AG09319 (cell line): ENCODE measurements at regions not wholly inside any gene's neighbourhood (a gene's known extent, or its start where the extent isn't known, plus 50 kb on each side); places are given as distances from the start of the nearest gene placed in this dataset.

Experiments used
- DNase-seq: peaks from one replicate; pipeline ENCODE4 v3.0.0-alpha.2; 2010; ENCODE audit warnings: low read depth; ENCODE audit errors: extremely low read depth
- TF ChIP-seq, protein P1 (sequence below): IDR thresholded peaks from 2 replicates; pipeline ENCODE4 v1.5.1; 2011; ENCODE audit warnings: low read depth, mild to moderate bottlenecking, inconsistent platforms, low read length, moderate library complexity

DNA sequence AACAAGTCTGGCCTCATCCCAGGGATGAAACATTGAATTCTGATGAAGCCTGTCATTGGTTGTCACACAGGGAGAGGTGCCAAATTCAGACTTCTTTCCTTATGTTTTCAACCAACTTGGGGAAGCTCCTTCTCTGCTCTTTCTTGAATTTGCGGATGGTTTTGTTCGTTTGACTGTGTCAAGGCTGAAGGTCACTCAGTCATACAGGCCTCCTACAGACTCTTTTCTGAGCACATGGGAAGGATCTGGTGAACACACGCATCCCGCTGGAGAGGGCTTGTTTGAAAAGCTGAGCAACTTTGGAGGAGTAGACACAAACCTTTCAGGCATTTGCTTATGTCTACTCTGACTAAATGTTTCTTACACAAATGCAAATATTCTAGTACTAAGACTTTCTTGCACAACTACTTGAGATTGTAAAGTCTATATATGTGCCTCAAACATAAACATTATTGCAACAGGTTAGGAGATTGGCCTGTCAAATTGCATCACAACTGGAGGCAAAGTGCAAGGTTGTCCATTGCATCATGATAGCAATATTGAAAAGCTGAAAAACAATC lies 151.5 kb upstream of the NR3C1 start:
- no peak for DNase-seq
- TF ChIP-seq, protein P1, sequence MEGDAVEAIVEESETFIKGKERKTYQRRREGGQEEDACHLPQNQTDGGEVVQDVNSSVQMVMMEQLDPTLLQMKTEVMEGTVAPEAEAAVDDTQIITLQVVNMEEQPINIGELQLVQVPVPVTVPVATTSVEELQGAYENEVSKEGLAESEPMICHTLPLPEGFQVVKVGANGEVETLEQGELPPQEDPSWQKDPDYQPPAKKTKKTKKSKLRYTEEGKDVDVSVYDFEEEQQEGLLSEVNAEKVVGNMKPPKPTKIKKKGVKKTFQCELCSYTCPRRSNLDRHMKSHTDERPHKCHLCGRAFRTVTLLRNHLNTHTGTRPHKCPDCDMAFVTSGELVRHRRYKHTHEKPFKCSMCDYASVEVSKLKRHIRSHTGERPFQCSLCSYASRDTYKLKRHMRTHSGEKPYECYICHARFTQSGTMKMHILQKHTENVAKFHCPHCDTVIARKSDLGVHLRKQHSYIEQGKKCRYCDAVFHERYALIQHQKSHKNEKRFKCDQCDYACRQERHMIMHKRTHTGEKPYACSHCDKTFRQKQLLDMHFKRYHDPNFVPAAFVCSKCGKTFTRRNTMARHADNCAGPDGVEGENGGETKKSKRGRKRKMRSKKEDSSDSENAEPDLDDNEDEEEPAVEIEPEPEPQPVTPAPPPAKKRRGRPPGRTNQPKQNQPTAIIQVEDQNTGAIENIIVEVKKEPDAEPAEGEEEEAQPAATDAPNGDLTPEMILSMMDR = no peak

DNA sequence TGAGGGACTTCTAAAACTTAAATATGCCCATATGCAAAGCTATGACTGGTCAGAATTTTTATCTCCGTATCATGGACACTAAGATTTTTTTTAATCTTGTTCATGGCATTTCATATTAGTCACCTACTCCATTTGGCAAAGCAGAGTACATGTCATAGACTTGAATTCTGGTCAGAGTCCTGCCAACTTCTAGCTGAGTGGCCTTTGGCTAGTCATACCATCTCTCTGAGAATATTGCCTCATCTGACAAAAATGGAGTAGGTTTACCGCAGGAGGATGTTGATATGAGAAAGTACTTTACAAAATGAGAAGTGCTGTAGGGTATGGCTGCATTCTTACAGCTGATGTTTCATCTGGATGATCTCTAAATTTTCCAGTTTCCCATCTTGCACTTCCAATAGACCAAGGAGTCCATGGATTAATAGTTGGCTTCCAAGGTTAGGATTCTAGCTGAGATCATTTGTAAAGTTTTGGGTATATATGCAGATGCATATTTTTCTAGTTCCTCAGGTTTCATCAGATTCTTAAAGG lies 150.8 kb upstream of the NR3C1 start:
- TF ChIP-seq, protein P1 = no peak
- peak; percentile 78 for DNase-seq

DNA sequence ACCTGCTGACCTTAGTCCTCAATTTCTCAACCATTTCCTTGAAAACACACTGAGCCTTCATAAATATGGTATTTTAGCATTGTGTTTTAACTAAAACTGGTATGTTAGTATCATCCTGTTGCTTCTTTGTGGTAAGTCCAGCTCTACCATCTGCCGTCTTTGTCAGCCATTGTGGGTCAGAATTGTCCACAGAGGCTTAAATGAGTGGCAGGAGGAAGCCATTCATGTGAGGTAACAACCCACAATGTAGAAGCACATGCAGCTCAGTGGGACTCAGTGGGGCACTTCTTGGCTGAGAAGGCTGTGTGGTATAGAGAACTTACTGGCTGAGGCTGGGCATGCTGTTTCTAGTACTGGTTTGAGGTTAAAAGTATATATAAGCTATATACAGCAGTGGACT lies 149.2 kb upstream of the NR3C1 start:
- TF ChIP-seq, protein P1 = no peak
- DNase-seq = no peak

DNA sequence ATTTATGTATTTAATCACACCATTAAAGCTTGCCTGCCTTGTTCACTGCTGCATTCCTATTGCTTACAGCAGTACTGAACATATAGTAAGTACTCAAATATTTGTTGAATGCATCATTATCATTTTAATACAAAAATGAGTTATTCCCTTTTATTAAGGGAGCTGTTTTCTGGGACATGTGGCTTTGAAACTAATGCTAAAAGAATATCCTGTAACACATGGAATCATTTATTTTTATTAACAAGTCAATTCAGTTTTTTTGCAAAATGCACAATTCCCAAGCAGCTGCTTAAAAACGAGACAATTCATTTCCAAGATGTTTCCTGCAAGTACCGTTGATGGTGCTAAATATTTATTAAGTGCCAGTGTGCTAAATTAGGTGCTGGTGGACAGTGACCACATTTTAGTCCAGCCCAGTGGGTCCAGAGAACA lies 148.3 kb upstream of the NR3C1 start:
- TF ChIP-seq, protein P1 = no peak
- DNase-seq = no peak

DNA sequence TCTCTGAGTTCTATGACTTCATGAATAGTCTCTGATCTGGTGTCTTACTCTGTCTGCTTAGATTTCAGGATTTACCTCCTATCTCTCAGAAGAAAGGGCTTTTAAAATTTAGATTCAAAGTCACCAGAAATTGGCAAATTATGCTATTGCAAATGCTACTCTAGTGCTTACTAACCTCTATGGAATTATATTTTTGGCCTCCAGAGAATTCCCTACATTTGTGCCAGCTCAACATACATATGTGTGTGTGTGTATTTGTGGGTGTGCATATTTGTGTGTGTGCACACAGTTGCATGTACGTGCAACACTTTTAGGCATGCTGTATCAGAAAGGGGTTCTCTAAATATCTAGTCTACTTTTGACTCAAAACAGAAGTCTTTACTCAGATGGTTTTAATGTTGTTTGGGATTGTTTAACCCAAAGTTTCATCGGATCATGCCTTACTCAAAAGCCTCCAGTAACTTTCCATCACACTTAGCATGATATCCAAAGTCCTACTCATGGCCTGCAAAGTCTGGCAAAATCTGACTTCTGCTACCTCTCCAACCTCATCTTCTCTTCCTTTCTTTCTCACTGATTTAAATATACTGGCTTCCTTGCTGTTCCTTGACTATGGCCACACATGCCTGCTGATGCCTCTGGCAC lies 147.6 kb upstream of the NR3C1 start:
- DNase-seq = no peak
- TF ChIP-seq, protein P1 = no peak

DNA sequence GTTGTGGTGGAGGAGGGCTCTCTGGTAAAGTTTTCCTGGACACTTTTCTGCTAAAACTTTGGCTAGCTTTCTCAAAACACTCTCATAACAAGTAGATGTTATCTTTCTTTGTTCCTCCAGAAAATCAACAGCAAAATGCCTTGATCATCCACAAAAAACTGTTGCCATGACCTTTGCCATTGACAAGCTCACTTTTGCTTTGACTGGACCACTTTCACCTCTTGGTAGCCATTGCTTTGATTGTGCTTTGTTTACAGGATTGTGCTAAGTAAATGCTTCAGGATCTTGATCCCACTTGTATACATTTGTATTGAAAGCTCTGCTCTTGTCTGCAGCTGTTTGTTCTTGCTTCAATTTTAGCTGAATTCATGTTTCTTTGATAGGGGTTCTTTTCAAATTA lies 143.9 kb upstream of the NR3C1 start:
- DNase-seq = no peak
- TF ChIP-seq, protein P1 = no peak

DNA sequence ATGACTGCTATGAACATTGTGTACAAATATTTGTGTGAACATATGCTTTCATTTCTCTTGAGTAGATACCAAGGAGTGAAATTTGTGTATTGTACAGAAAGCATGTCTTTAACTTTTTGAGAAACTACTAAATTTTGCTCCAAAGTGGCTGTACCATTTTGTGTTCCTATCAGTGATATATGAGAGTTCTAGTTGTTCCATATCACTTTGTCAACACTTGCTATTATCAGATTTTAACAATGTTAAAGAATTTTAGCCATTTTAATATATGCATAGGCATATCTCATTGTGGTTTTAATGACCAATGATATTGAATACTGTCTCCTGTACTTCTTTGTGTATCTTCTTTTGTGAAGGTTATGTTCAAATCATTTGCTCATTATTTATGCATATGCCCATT lies 142.9 kb upstream of the NR3C1 start:
- TF ChIP-seq, protein P1 = no peak
- no peak for DNase-seq
